HK-2 (cell line): ENCODE measurements at regions not wholly inside any gene's neighbourhood (a gene's known extent, or its start where the extent isn't known, plus 50 kb on each side); places are given as distances from the start of the nearest gene placed in this dataset.

Source experiments
- DNase-seq: peaks from one replicate; pipeline ENCODE4 v3.0.0-alpha.2; 2018; ENCODE audit not compliant: unreplicated experiment

GRCh38 chr20:60270341-60270740 is 312.1 kb downstream of the CDH26 start:
- DNase-seq: no peak

GRCh38 chr20:60271597-60271996 is 313.4 kb downstream of the CDH26 start:
- DNase-seq: no peak

- DNase-seq: no peak
Observed at GRCh38 chr20:60272790-60273189, 314.6 kb downstream of the CDH26 start.

GRCh38 chr20:60274717-60275116 is 316.5 kb downstream of the CDH26 start:
- no peak for DNase-seq

- DNase-seq: no peak
Observed at GRCh38 chr20:60281295-60281694, 323.1 kb downstream of the CDH26 start.

- no peak for DNase-seq
Observed at GRCh38 chr20:60283281-60283680, 325.1 kb downstream of the CDH26 start.

GRCh38 chr20:60286764-60287163 is 328.5 kb downstream of the CDH26 start:
- DNase-seq: no peak

- DNase-seq: no peak
Observed at GRCh38 chr20:60288945-60289344, 330.7 kb downstream of the CDH26 start.

- DNase-seq: no peak
Observed at GRCh38 chr20:60292001-60292520, 333.8 kb downstream of the CDH26 start.

GRCh38 chr20:60294632-60295031 is 336.4 kb downstream of the CDH26 start:
- DNase-seq: no peak

- no peak for DNase-seq
Observed at GRCh38 chr20:60295214-60295613, 337.0 kb downstream of the CDH26 start.

GRCh38 chr20:60297649-60298048 is 339.4 kb downstream of the CDH26 start:
- no peak for DNase-seq

- no peak for DNase-seq
Observed at GRCh38 chr20:60298647-60299046, 340.4 kb downstream of the CDH26 start.

GRCh38 chr20:60299951-60300350 is 341.7 kb downstream of the CDH26 start:
- DNase-seq: no peak

- no peak for DNase-seq
Observed at GRCh38 chr20:60300374-60300773, 342.2 kb downstream of the CDH26 start.

GRCh38 chr20:60302875-60303274 is 344.7 kb downstream of the CDH26 start:
- no peak for DNase-seq

GRCh38 chr20:60304026-60304590 is 345.9 kb downstream of the CDH26 start:
- no peak for DNase-seq

- DNase-seq: no peak
Observed at GRCh38 chr20:60304931-60305330, 346.7 kb downstream of the CDH26 start.

GRCh38 chr20:60306105-60306504 is 347.9 kb downstream of the CDH26 start:
- DNase-seq: no peak

- no peak for DNase-seq
Observed at GRCh38 chr20:60306551-60306950, 348.3 kb downstream of the CDH26 start.

GRCh38 chr20:60310560-60311349 is 352.5 kb downstream of the CDH26 start:
- DNase-seq: no peak

GRCh38 chr20:60313191-60313590 is 355.0 kb downstream of the CDH26 start:
- DNase-seq: no peak

GRCh38 chr20:60313614-60314013 is 355.4 kb downstream of the CDH26 start:
- no peak for DNase-seq
